Activated CD8-positive, alpha-beta memory T cell treated with anti-CD3 and anti-CD28 coated beads, Interleukin-2, amount 10 ng/mL, durations not matched to agents 7 days and 5 days (primary cell): ENCODE measurements at regions not wholly inside any gene's neighbourhood (a gene's known extent, or its start where the extent isn't known, plus 50 kb on each side); places are given as distances from the start of the nearest gene placed in this dataset.

Experiments used
- ATAC-seq: fragments of 150-1000 bp; cut with Tn5 transposase; one replicate; pipeline ENCODE4 v1.10.0; 2021; ENCODE audit warnings: moderate library complexity
- CTCF ChIA-PET: fragments of 350-600 bp; sonication (Branson Sonifier 250); formaldehyde crosslinking; loops from one replicate; lab custom pipeline; 2021; ENCODE audit warnings: antibody characterized with exemption; lab: Charles Lee
- DNase-seq: peaks from one replicate; pipeline ENCODE4 v3.0.0-alpha.2; 2020
- H3K27ac Mint-ChIP-seq: one replicate; pipeline ENCODE4 v1.8.0; 2021; ENCODE audit warnings: mild to moderate bottlenecking, mixed read lengths
- H3K27me3 Mint-ChIP-seq: one replicate; pipeline ENCODE4 v1.8.0; 2021; ENCODE audit warnings: mixed read lengths
- H3K36me3 Mint-ChIP-seq: one replicate; pipeline ENCODE4 v1.8.0; 2021; ENCODE audit warnings: mild to moderate bottlenecking, mixed read lengths
- H3K4me1 Mint-ChIP-seq: one replicate; pipeline ENCODE4 v1.8.0; 2021; ENCODE audit warnings: mixed read lengths
- H3K4me3 Mint-ChIP-seq: one replicate; pipeline ENCODE4 v1.8.0; 2021; ENCODE audit warnings: mild to moderate bottlenecking, moderate library complexity, mixed read lengths
- H3K9me3 Mint-ChIP-seq: one replicate; pipeline ENCODE4 v1.8.0; 2022; ENCODE audit warnings: low read depth, mixed read lengths

GRCh38 chr12:20300457-20300856 lies 67.9 kb upstream of the PDE3A start:
- Mint-ChIP-seq H3K36me3 (no peaks in the 10 kb centered on the region), H3K27me3 (no peaks in the 10 kb centered on the region), H3K4me1 (no peaks in the 10 kb centered on the region), H3K9me3 (peaks cover 18% of the 10 kb centered on the region), H3K27ac (no peak overlapping the region), H3K4me3 (no peak overlapping the region)
- CTCF ChIA-PET, result interaction anchor here (1.3 kb wide), 1 partner anchor 385 kb away, joined by 3 read pairs; no protein-coding TSS in a partner anchor
- no peak for ATAC-seq
- DNase-seq, result no peak

GRCh38 chr12:20305470-20305869 lies 62.9 kb upstream of the PDE3A start:
- Mint-ChIP-seq H3K4me1 (no peaks in the 10 kb centered on the region), H3K27me3 (no peaks in the 10 kb centered on the region), H3K9me3 (peaks cover 13% of the 10 kb centered on the region), H3K36me3 (no peaks in the 10 kb centered on the region), H3K27ac (no peak overlapping the region), H3K4me3 (no peak overlapping the region)
- DNase-seq (no peak), ATAC-seq (no peak)
- CTCF ChIA-PET, result no interaction called here

- Mint-ChIP-seq H3K27ac (no peak overlapping the region), H3K4me1 (no peaks in the 10 kb centered on the region), H3K9me3 (peaks cover 13% of the 10 kb centered on the region), H3K27me3 (no peaks in the 10 kb centered on the region), H3K4me3 (no peak overlapping the region), H3K36me3 (no peaks in the 10 kb centered on the region)
- DNase-seq (no peak), ATAC-seq (no peak)
- CTCF ChIA-PET, result interaction anchor here (1.4 kb wide), 1 partner anchor 10 kb away, joined by 5 read pairs; no protein-coding TSS in a partner anchor
These were observed 58.7 kb upstream of the PDE3A start for GRCh38 chr12:20309504-20310148.

GRCh38 chr12:20314328-20314727 lies 54.0 kb upstream of the PDE3A start:
- Mint-ChIP-seq H3K36me3 (no peaks in the 10 kb centered on the region), H3K27ac (no peak overlapping the region), H3K4me3 (no peak overlapping the region), H3K27me3 (no peaks in the 10 kb centered on the region), H3K9me3 (no peaks in the 10 kb centered on the region), H3K4me1 (no peaks in the 10 kb centered on the region)
- no peak for DNase-seq
- ATAC-seq, result no peak
- CTCF ChIA-PET, result no interaction called here

GRCh38 chr12:20317554-20317953 lies 50.8 kb upstream of the PDE3A start:
- ATAC-seq, result no peak
- Mint-ChIP-seq H3K36me3 (no peaks in the 10 kb centered on the region), H3K9me3 (no peaks in the 10 kb centered on the region), H3K27ac (no peak overlapping the region), H3K4me3 (no peak overlapping the region), H3K27me3 (no peaks in the 10 kb centered on the region), H3K4me1 (no peaks in the 10 kb centered on the region)
- DNase-seq, result no peak
- CTCF ChIA-PET, result no interaction called here
